CD4-positive, CD25-positive, alpha-beta regulatory T cell (primary cell): ENCODE measurements at regions not wholly inside any gene's neighbourhood (a gene's known extent, or its start where the extent isn't known, plus 50 kb on each side); places are given as distances from the start of the nearest gene placed in this dataset.
"Not testable (repeated sequence)": the region's sequence is repeated elsewhere in the genome, so short reads cannot be mapped to it uniquely, and the experiment has no call there.

ENCODE experiments used
- ATAC-seq, 2 donors: fragments of 150-1000 bp; cut with Tn5 transposase; one replicate each; pipeline ENCODE4 v1.10.0; 2021; ENCODE audit warnings: low read depth in 2 of 2, moderate number of reproducible peaks in 2 of 2, moderate library complexity in 1 of 2
- DNase-seq, 3 donors: peaks; one replicate each; pipeline versions ENCODE4 v3.0.0 to v3.0.0-alpha.2; 2012 to 2022; ENCODE audit warnings: mixed read lengths in 1 of 3
- H3K27ac ChIP-seq: one replicate; pipeline ENCODE4 v1.7.0; 2013; ENCODE audit warnings: mild to moderate bottlenecking, low read length; ENCODE audit not compliant: insufficient read depth, poor library complexity, severe bottlenecking
- H3K27me3 ChIP-seq: one replicate; pipeline ENCODE4 v1.7.0; 2013; ENCODE audit warnings: low read length; ENCODE audit not compliant: control insufficient read depth, insufficient read depth
- H3K36me3 ChIP-seq: one replicate; pipeline ENCODE4 v1.7.0; 2013; ENCODE audit warnings: mild to moderate bottlenecking, low read length, moderate library complexity; ENCODE audit not compliant: control insufficient read depth, insufficient read depth
- H3K4me1 ChIP-seq: 2 replicates; pipeline ENCODE4 v1.7.0; 2013; ENCODE audit warnings: mild to moderate bottlenecking, low read length; ENCODE audit not compliant: insufficient read depth, control insufficient read depth, poor library complexity, severe bottlenecking
- H3K4me3 ChIP-seq: one replicate; pipeline ENCODE4 v1.7.0; 2013; ENCODE audit warnings: low read depth, mild to moderate bottlenecking, low read length, moderate library complexity
- H3K9me3 ChIP-seq, 2 experiments: 1 replicate in 1 of 2; 2 replicates in 1 of 2; pipeline ENCODE4 v1.7.0; 2013; ENCODE audit warnings: low read length in 2 of 2, mild to moderate bottlenecking in 1 of 2, moderate library complexity in 1 of 2; ENCODE audit not compliant: control insufficient read depth in 2 of 2
- H3K27ac Mint-ChIP-seq, 3 donors: one replicate each; pipeline ENCODE4 v1.8.0; 2020 to 2022; ENCODE audit warnings: mild to moderate bottlenecking in 3 of 3, mixed read lengths in 3 of 3, moderate library complexity in 2 of 3
- H3K27me3 Mint-ChIP-seq: one replicate; pipeline ENCODE4 v1.8.0; 2022; ENCODE audit warnings: mild to moderate bottlenecking, mixed read lengths
- H3K36me3 Mint-ChIP-seq: one replicate; pipeline ENCODE4 v1.8.0; 2020; ENCODE audit warnings: mixed read lengths
- H3K4me1 Mint-ChIP-seq, 4 donors: one replicate each; pipeline ENCODE4 v1.8.0; 2020 to 2022; ENCODE audit warnings: mixed read lengths in 4 of 4, mild to moderate bottlenecking in 1 of 4
- H3K4me3 Mint-ChIP-seq, 4 donors: one replicate each; pipeline ENCODE4 v1.8.0; 2020 to 2022; ENCODE audit warnings: mild to moderate bottlenecking in 4 of 4, mixed read lengths in 4 of 4, moderate library complexity in 3 of 4
- H3K9me3 Mint-ChIP-seq, 7 donors: one replicate each; pipeline ENCODE4 v1.8.0; 2020 to 2022; ENCODE audit warnings: mixed read lengths in 7 of 7, mild to moderate bottlenecking in 3 of 7, moderate library complexity in 2 of 7

- ATAC-seq (no peak), DNase-seq (no peak)
- no peaks in the 10 kb centered on the region for H3K27me3 ChIP-seq
- Mint-ChIP-seq H3K36me3 (no peaks in the 10 kb centered on the region), H3K4me1 (no peaks in the 10 kb centered on the region), H3K4me3 (no peak overlapping the region), H3K27ac (no peak overlapping the region), H3K9me3 (peaks cover 0 to 3% (median 0%) of the 10 kb centered on the region in 7 donors), H3K27me3 (peaks cover 5% of the 10 kb centered on the region)
- no peaks in the 10 kb centered on the region for H3K36me3 ChIP-seq
- no peak overlapping the region for H3K27ac ChIP-seq
- H3K4me3 ChIP-seq: no peak overlapping the region
- no peaks in the 10 kb centered on the region for H3K9me3 ChIP-seq
- H3K4me1 ChIP-seq: no peaks in the 10 kb centered on the region
Observed at GRCh38 chr7:131940621-131941165, 384.3 kb upstream of the PODXL start.

- not testable (repeated sequence) for H3K27me3 Mint-ChIP-seq
Observed at GRCh38 chr7:131938788-131939187, 382.4 kb upstream of the PODXL start.

DNA sequence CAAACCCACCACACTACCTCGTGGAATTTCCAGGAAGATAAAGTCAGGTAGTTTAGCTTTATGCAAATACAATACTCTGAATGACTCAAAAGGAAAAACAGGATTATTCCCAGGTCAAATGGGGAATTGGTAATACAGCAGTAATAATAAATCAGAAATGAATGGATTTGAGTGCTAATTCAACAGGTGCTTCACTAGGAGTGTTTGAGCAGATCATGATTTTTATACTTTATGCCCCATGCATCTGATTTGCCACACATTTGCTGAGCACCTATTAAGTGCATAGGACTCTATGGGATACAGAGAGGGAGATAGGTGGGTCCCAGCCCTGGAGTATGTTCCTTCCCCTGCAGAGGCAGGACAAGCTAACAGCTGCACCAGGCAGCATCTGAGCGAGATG lies 381.4 kb upstream of the PODXL start:
- no peak for DNase-seq
- Histone ChIP-seq H3K4me1 (no peaks in the 10 kb centered on the region), H3K27ac (no peak overlapping the region), H3K9me3 (no peaks in the 10 kb centered on the region), H3K4me3 (no peak overlapping the region), H3K36me3 (no peaks in the 10 kb centered on the region), H3K27me3 (no peaks in the 10 kb centered on the region)
- no peaks in the 10 kb centered on the region for H3K4me1 Mint-ChIP-seq
- no peak overlapping the region for H3K27ac Mint-ChIP-seq
- peaks cover 5% of the 10 kb centered on the region for H3K27me3 Mint-ChIP-seq
- H3K36me3 Mint-ChIP-seq: no peaks in the 10 kb centered on the region
- H3K9me3 Mint-ChIP-seq: peaks cover 0 to 3% (median 2%) of the 10 kb centered on the region in 7 donors
- no peak for ATAC-seq
- no peak overlapping the region for H3K4me3 Mint-ChIP-seq

More at GRCh38 chr7:131938788-131939187, 382.4 kb upstream of the PODXL start:
- not testable (repeated sequence) for H3K4me1 Mint-ChIP-seq, H3K9me3 Mint-ChIP-seq, H3K36me3 ChIP-seq, H3K27ac ChIP-seq, H3K4me1 ChIP-seq, ATAC-seq, H3K9me3 ChIP-seq, H3K27ac Mint-ChIP-seq, H3K4me3 Mint-ChIP-seq, H3K4me3 ChIP-seq, H3K27me3 ChIP-seq, H3K36me3 Mint-ChIP-seq, DNase-seq

GRCh38 chr7:131935180-131935579 lies 378.8 kb upstream of the PODXL start:
- Mint-ChIP-seq H3K27me3 (peaks cover 5% of the 10 kb centered on the region), H3K9me3 (peaks cover 0 to 3% (median 0%) of the 10 kb centered on the region in 7 donors), H3K27ac (no peak overlapping the region), H3K36me3 (no peaks in the 10 kb centered on the region), H3K4me1 (no peaks in the 10 kb centered on the region), H3K4me3 (no peak overlapping the region)
- Histone ChIP-seq H3K4me1 (no peaks in the 10 kb centered on the region), H3K36me3 (no peaks in the 10 kb centered on the region), H3K27ac (no peak overlapping the region), H3K9me3 (no peaks in the 10 kb centered on the region), H3K4me3 (no peak overlapping the region), H3K27me3 (no peaks in the 10 kb centered on the region)
- ATAC-seq (no peak), DNase-seq (no peak)

DNA sequence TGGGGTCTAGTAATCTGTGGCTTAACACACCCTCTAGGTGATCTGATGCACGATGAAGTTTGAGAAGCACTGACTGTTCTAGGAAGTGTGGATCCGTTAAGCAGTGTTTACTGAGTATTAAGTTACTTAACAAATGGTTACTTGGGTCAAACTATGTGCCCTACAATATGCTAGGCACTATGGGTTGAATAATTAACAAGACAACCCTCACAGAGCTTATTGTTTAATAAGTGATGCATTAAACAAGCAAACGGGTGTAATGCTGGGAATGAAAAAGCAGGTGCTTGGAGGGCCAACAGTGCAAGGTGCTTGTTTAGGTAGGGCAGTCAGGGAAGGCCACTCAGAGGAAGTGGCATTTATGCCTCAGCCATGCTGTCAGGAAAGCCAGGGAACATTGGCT lies 378.0 kb upstream of the PODXL start:
- Mint-ChIP-seq H3K27ac (no peak overlapping the region), H3K36me3 (no peaks in the 10 kb centered on the region), H3K4me1 (no peaks in the 10 kb centered on the region), H3K9me3 (peaks cover 0 to 5% (median 0%) of the 10 kb centered on the region in 7 donors), H3K27me3 (no peaks in the 10 kb centered on the region), H3K4me3 (no peak overlapping the region)
- Histone ChIP-seq H3K9me3 (no peaks in the 10 kb centered on the region), H3K4me3 (no peak overlapping the region), H3K27ac (no peak overlapping the region), H3K4me1 (no peaks in the 10 kb centered on the region), H3K27me3 (no peaks in the 10 kb centered on the region), H3K36me3 (no peaks in the 10 kb centered on the region)
- DNase-seq (no peak), ATAC-seq (no peak)

GRCh38 chr7:131933751-131934289 lies 377.4 kb upstream of the PODXL start:
- no peaks in the 10 kb centered on the region for H3K27me3 ChIP-seq
- H3K4me1 ChIP-seq: no peaks in the 10 kb centered on the region
- H3K4me3 ChIP-seq: no peak overlapping the region
- H3K36me3 Mint-ChIP-seq: no peaks in the 10 kb centered on the region
- H3K4me1 Mint-ChIP-seq: no peaks in the 10 kb centered on the region
- H3K36me3 ChIP-seq: no peaks in the 10 kb centered on the region
- ATAC-seq (no peak), DNase-seq (no peak)
- no peak overlapping the region for H3K4me3 Mint-ChIP-seq
- H3K27ac Mint-ChIP-seq: no peak overlapping the region
- peaks cover 0 to 5% (median 0%) of the 10 kb centered on the region in 7 donors for H3K9me3 Mint-ChIP-seq
- no peak overlapping the region for H3K27ac ChIP-seq
- H3K9me3 ChIP-seq: no peaks in the 10 kb centered on the region
- H3K27me3 Mint-ChIP-seq: no peaks in the 10 kb centered on the region

DNA sequence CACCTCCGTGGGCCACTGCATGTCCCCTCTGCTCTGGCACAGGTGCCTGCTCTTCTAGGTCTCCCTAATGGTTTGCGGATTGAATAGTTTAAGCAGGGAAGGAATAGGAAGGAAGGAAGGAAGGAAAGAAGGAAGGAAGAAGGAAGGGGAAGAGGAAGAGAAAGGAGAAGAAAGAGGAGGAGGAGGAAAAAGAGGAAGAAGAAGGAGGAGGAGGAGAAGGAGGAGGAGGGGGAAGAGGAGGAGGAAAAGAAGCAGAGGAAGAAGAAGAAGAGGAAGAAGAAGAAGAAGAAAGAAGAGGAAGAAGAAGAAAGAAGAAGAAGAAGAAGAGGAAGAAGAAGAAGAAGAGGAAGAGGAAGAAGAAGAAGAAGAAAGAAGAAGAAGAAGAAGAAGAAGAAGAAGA lies 376.8 kb upstream of the PODXL start:
- H3K4me3 ChIP-seq, ATAC-seq, H3K4me1 Mint-ChIP-seq, H3K4me1 ChIP-seq, H3K36me3 Mint-ChIP-seq, H3K9me3 ChIP-seq, H3K4me3 Mint-ChIP-seq, H3K36me3 ChIP-seq, H3K9me3 Mint-ChIP-seq, H3K27me3 Mint-ChIP-seq, H3K27ac ChIP-seq, DNase-seq, H3K27ac Mint-ChIP-seq, H3K27me3 ChIP-seq: not testable (repeated sequence)

DNA sequence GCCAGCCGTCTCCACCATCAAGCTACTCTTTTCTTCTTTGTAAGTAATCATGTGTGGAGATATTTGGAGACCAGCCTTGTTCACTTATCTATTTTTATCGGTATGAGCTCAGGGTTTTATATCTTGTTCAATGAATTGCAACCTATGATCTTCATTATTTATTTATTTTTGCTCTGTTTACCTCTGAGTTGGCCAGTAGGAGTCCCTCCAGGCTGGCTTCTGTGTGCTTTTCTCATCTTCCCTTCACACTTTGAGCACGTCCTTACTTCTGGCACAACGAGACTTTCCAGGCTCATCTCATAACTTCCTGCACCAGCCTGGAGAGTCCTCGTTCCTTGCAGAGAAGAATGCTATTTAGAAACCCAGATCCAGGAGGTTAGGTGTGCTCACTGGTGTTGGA lies 375.8 kb upstream of the PODXL start:
- H3K4me3 ChIP-seq: no peak overlapping the region
- Mint-ChIP-seq H3K27ac (no peak overlapping the region), H3K4me1 (no peaks in the 10 kb centered on the region), H3K9me3 (peaks cover 0 to 5% (median 0%) of the 10 kb centered on the region in 7 donors), H3K4me3 (no peak overlapping the region), H3K36me3 (no peaks in the 10 kb centered on the region), H3K27me3 (no peaks in the 10 kb centered on the region)
- no peak overlapping the region for H3K27ac ChIP-seq
- H3K36me3 ChIP-seq: no peaks in the 10 kb centered on the region
- DNase-seq: no peak
- no peaks in the 10 kb centered on the region for H3K9me3 ChIP-seq
- ATAC-seq: no peak
- no peaks in the 10 kb centered on the region for H3K4me1 ChIP-seq
- no peaks in the 10 kb centered on the region for H3K27me3 ChIP-seq
